K562 (cell line): ENCODE measurements at regions not wholly inside any gene's neighbourhood (a gene's known extent, or its start where the extent isn't known, plus 50 kb on each side); places are given as distances from the start of the nearest gene placed in this dataset.

Experiments
- ATAC-seq: fragments of 200-7000 bp; cut with Tn5 transposase; 3 replicates; pipeline ENCODE4 v1.9.1; 2020; ENCODE audit warnings: moderate library complexity
- BruUV-seq: library from RNA; stranded (reverse); fragments of 400-500 nt; replicated peaks from 2 replicates; lab custom pipeline; 2021; lab: Mats Ljungman, UMichigan
- CTCF ChIA-PET: fragments of 300-600 bp; formaldehyde crosslinking; extraction: SDS; loops from one replicate; lab custom pipeline; 2021; ENCODE audit warnings: low intra/inter-chr PET ratio; lab: Yijun Ruan, JAX
- POLR2A ChIA-PET: fragments of 300-600, 350-650 bp; sonication (Branson Sonifier 250); formaldehyde crosslinking; extraction: SDS; loops from one replicate; lab custom pipeline; 2021; ENCODE audit warnings: antibody characterized with exemption, inconsistent platforms; lab: Yijun Ruan, JAX
- DNase-seq, 4 experiments: peaks; one replicate each; pipeline versions ENCODE4 v3.0.0 to v3.0.0-alpha.2; 2011 to 2018; ENCODE audit warnings: low spot score in 3 of 4, mixed read lengths in 3 of 4; ENCODE audit errors: extremely low read depth in 1 of 4
- FAIRE-seq: peaks from 2 replicates; lab custom pipeline; 2011; peaks lifted over from hg19 to GRCh38; lab: Jason Lieb, UNC
- H2AFZ ChIP-seq: 2 replicates; pipeline ENCODE4 v1.6.0; 2011; ENCODE audit warnings: low read depth, low read length, control low read depth, inconsistent platforms
- H3K27ac ChIP-seq: fragments of 200-600 bp; 3 replicates; pipeline ENCODE4 v1.8.0; 2011; ENCODE audit warnings: low read depth, mild to moderate bottlenecking, control low read depth, inconsistent platforms, low read length, moderate library complexity, mixed read lengths; ENCODE audit errors: extremely low read depth
- H3K27me3 ChIP-seq, 2 experiments: fragments of 300-600 bp in 1 of 2; 2 replicates in 1 of 2; 3 replicates in 1 of 2; pipeline versions ENCODE4 v1.6.0 to v1.8.0; 2011; ENCODE audit warnings: inconsistent platforms in 2 of 2, low read length in 2 of 2, mild to moderate bottlenecking in 1 of 2, mixed read lengths in 1 of 2, moderate library complexity in 1 of 2; ENCODE audit not compliant: control insufficient read depth in 2 of 2, insufficient read depth in 2 of 2
- H3K36me3 ChIP-seq: fragments of 300-600 bp; 3 replicates; pipeline ENCODE4 v1.8.0; 2011; ENCODE audit warnings: mild to moderate bottlenecking, low read length, inconsistent platforms; ENCODE audit not compliant: control insufficient read depth, insufficient read depth
- H3K4me1 ChIP-seq, 2 experiments: fragments of 200-600 bp in 1 of 2; replicated peaks in 1 of 2; 2 replicates in 1 of 2; 3 replicates in 1 of 2; pipeline versions ENCODE4 v1.5.1 to v1.8.0; 2011; ENCODE audit warnings: inconsistent platforms in 2 of 2, low read length in 2 of 2, mild to moderate bottlenecking in 1 of 2, mixed read lengths in 1 of 2, moderate library complexity in 1 of 2; ENCODE audit not compliant: control insufficient read depth in 2 of 2, insufficient read depth in 2 of 2
- H3K4me2 ChIP-seq: 2 replicates; pipeline ENCODE4 v1.6.1; 2011; ENCODE audit warnings: low read length, control low read depth, inconsistent platforms, mixed read lengths; ENCODE audit not compliant: insufficient read depth
- H3K4me3 ChIP-seq: fragments of 200-600 bp; sonication (generic), shearing (Covaris generic); 2 replicates; pipeline ENCODE4 v1.5.1; 2016; ENCODE audit warnings: control low read depth, inconsistent platforms
- H3K79me2 ChIP-seq: fragments of 200-600 bp; 3 replicates; pipeline ENCODE4 v1.8.0; 2011; ENCODE audit warnings: low read length, inconsistent platforms; ENCODE audit not compliant: control insufficient read depth, insufficient read depth
- H3K9ac ChIP-seq, 2 experiments: 2 replicates each; pipeline versions ENCODE4 v1.6.0 to v1.6.1; 2011; ENCODE audit warnings: low read depth in 2 of 2, low read length in 2 of 2, control low read depth in 1 of 2, inconsistent platforms in 1 of 2, mild to moderate bottlenecking in 1 of 2, mixed read lengths in 1 of 2; ENCODE audit not compliant: insufficient read depth in 1 of 2
- H3K9me1 ChIP-seq: one replicate; pipeline ENCODE4 v1.6.0; 2011; ENCODE audit warnings: inconsistent platforms, mild to moderate bottlenecking, low read length, moderate library complexity; ENCODE audit not compliant: control insufficient read depth, insufficient read depth
- H3K9me3 ChIP-seq: replicated peaks from 2 replicates; pipeline ENCODE4 v1.5.1; 2011; ENCODE audit warnings: low read depth, low read length, inconsistent platforms; ENCODE audit not compliant: control insufficient read depth, insufficient read depth
- H4K20me1 ChIP-seq: replicated peaks from 2 replicates; pipeline ENCODE4 v1.6.1; 2011; ENCODE audit warnings: low read length, inconsistent platforms, mixed read lengths; ENCODE audit not compliant: control insufficient read depth, insufficient read depth
- ETS2 ChIP-seq: IDR thresholded peaks from 2 replicates; pipeline ENCODE4 v1.6.1; 2016; ENCODE audit warnings: borderline replicate concordance, missing genetic modification characterization, mild to moderate bottlenecking, moderate library complexity, missing compliant biosample characterization; ENCODE audit not compliant: poor library complexity, severe bottlenecking
- ZNF174 ChIP-seq: fragments of 250-450 bp; sonication (Bioruptor Pico); IDR thresholded peaks from 2 replicates; pipeline ENCODE4 v1.4.0; 2020; ENCODE audit warnings: mild to moderate bottlenecking
- ZNF766 ChIP-seq: fragments of 200-800 bp; sonication (Bioruptor generic); conservative IDR thresholded peaks from 2 replicates; pipeline ENCODE4 v1.6.1; 2016; ENCODE audit warnings: missing genetic modification characterization, missing compliant biosample characterization
- WGBS: fragments of 100-300 bp; shearing (Covaris generic); methylation state at CpG from one replicate; pipeline ENCODE4 v1.1.6; 2016; ENCODE audit warnings: low coverage, mixed read lengths; ENCODE audit not compliant: insufficient coverage; ENCODE audit errors: missing lambda C conversion rate; 5-methylcytosine and 5-hydroxymethylcytosine counted together
- in situ Hi-C: fragments of 300-500 bp; cut with MboI; formaldehyde crosslinking; loops from 4 replicates; pipeline ENCODE4 v1.15.0; 2018; ENCODE audit warnings: inconsistent platforms, mixed read lengths
- intact Hi-C: fragments of 100-400 bp; cut with micrococcal nuclease; formaldehyde crosslinking; loops from 2 replicates; pipeline ENCODE4 v1.14.2; 2022
- TF ChIP-seq, protein P1 (sequence below): sonication (generic); formaldehyde crosslinking; IDR thresholded peaks from 2 replicates; pipeline ENCODE4 v1.8.1; 2023; ENCODE audit warnings: missing genetic modification reagents, mild to moderate bottlenecking, borderline replicate concordance

DNA sequence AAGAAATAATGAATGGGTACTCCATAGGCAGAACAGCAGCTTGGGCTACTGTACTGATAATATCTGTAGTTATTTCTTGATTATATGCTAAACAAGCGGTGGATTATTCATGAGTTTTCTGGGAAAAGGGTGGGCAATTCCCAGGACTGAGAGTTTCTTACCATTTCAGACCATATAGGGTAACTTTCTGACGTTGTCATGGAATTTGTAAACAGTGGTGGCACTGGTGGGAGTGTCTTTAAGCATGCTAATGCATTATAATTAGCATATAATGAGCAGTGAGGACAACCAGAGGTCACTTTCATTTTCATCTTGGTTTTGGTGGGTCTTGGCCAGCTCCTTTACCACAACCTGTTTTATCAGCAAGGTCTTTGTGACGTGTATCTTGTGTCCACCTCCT lies 399.7 kb downstream of the CDC14C start:
- Histone ChIP-seq H3K9ac (no peak overlapping the region), H3K9me1 (no peaks in the 10 kb centered on the region), H3K79me2 (no peaks in the 10 kb centered on the region), H2AFZ (no peak overlapping the region), H3K27ac (no peak overlapping the region), H3K4me1 (no peaks in the 10 kb centered on the region), H3K4me3 (no peak overlapping the region), H3K4me2 (no peak overlapping the region), H4K20me1 (no peaks in the 10 kb centered on the region), H3K36me3 (no peaks in the 10 kb centered on the region), H3K27me3 (no peaks in the 10 kb centered on the region), H3K9me3 (no peaks in the 10 kb centered on the region)
- POLR2A ChIA-PET: no interaction called here
- TF ChIP-seq ZNF766 (CRISPR knock-in tag): no peak
- TF ChIP-seq ZNF174: no peak
- TF ChIP-seq, protein P1, sequence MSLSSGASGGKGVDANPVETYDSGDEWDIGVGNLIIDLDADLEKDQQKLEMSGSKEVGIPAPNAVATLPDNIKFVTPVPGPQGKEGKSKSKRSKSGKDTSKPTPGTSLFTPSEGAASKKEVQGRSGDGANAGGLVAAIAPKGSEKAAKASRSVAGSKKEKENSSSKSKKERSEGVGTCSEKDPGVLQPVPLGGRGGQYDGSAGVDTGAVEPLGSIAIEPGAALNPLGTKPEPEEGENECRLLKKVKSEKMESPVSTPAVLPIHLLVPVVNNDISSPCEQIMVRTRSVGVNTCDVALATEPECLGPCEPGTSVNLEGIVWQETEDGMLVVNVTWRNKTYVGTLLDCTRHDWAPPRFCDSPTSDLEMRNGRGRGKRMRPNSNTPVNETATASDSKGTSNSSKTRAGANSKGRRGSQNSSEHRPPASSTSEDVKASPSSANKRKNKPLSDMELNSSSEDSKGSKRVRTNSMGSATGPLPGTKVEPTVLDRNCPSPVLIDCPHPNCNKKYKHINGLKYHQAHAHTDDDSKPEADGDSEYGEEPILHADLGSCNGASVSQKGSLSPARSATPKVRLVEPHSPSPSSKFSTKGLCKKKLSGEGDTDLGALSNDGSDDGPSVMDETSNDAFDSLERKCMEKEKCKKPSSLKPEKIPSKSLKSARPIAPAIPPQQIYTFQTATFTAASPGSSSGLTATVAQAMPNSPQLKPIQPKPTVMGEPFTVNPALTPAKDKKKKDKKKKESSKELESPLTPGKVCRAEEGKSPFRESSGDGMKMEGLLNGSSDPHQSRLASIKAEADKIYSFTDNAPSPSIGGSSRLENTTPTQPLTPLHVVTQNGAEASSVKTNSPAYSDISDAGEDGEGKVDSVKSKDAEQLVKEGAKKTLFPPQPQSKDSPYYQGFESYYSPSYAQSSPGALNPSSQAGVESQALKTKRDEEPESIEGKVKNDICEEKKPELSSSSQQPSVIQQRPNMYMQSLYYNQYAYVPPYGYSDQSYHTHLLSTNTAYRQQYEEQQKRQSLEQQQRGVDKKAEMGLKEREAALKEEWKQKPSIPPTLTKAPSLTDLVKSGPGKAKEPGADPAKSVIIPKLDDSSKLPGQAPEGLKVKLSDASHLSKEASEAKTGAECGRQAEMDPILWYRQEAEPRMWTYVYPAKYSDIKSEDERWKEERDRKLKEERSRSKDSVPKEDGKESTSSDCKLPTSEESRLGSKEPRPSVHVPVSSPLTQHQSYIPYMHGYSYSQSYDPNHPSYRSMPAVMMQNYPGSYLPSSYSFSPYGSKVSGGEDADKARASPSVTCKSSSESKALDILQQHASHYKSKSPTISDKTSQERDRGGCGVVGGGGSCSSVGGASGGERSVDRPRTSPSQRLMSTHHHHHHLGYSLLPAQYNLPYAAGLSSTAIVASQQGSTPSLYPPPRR: no peak
- TF ChIP-seq ETS2: no peak
- no peak for ATAC-seq
- WGBS: 0% methylated on average over 3 of the region's 3 CpGs
- in situ Hi-C loops (no loop called here), intact Hi-C loops (no loop called here)
- CTCF ChIA-PET: interaction anchor here (0.6 kb wide), 1 partner anchor 1132 kb away, joined by 3 read pairs; no protein-coding TSS in a partner anchor
- no peak for FAIRE-seq
- no TSS peak for BruUV-seq
- DNase-seq: no peak
